A549 (cell line): ENCODE measurements at regions not wholly inside any gene's neighbourhood (a gene's known extent, or its start where the extent isn't known, plus 50 kb on each side); places are given as distances from the start of the nearest gene placed in this dataset.

Source experiments
- ATAC-seq, 2 experiments: fragments of 200-7000 bp in 1 of 2; fragments of >200 bp in 1 of 2; cut with Nextera tagmentation in 1 of 2; cut with Tn5 transposase in 1 of 2; 3 replicates each; pipeline versions ENCODE4 v1.8.0 to v1.9.1; 2018 to 2020; ENCODE audit warnings: mild to moderate bottlenecking in 1 of 2, moderate library complexity in 1 of 2
- CTCF ChIA-PET: fragments of 300-600 bp; sonication (Branson Sonifier 250); formaldehyde crosslinking; extraction: SDS; loops from one replicate; lab custom pipeline; 2021; ENCODE audit warnings: antibody characterized with exemption, inconsistent platforms; lab: Yijun Ruan, JAX
- POLR2A ChIA-PET: fragments of 350-600 bp; formaldehyde crosslinking; extraction: SDS; loops from one replicate; lab custom pipeline; 2021; ENCODE audit warnings: antibody characterized with exemption, inconsistent platforms; lab: Yijun Ruan, JAX
- DNase-seq, 2 experiments: peaks; one replicate each; pipeline versions ENCODE4 v3.0.0 to v3.0.0-alpha.2; 2011 to 2016; ENCODE audit warnings: low read depth in 1 of 2, low spot score in 1 of 2
- FAIRE-seq: peaks from 2 replicates; lab custom pipeline; 2011; peaks lifted over from hg19 to GRCh38; lab: Jason Lieb, UNC
- H3K27ac ChIP-seq, 2 experiments: fragments of >200 bp; sonication (Bioruptor Twin); formaldehyde crosslinking; 3 replicates each; pipeline ENCODE4 v1.5.1; 2016 to 2017
- H3K4me1 ChIP-seq: fragments of >200 bp; sonication (Bioruptor Twin); formaldehyde crosslinking; 3 replicates; pipeline ENCODE4 v1.6.1; 2016
- H3K4me2 ChIP-seq: fragments of >200 bp; sonication (Bioruptor Twin); formaldehyde crosslinking; 3 replicates; pipeline ENCODE4 v1.6.1; 2016
- H3K4me3 ChIP-seq: fragments of >200 bp; sonication (Bioruptor Twin); formaldehyde crosslinking; 3 replicates; pipeline ENCODE4 v1.5.1; 2016
- H3K9me3 ChIP-seq: fragments of >200 bp; sonication (Bioruptor Twin); formaldehyde crosslinking; 3 replicates; pipeline ENCODE4 v1.6.1; 2016
- BCL3 ChIP-seq: fragments of >200 bp; sonication (Bioruptor Twin); formaldehyde crosslinking; IDR thresholded peaks from 3 replicates; pipeline ENCODE4 v1.6.1; 2016
- CHD4 ChIP-seq: fragments of 200-600 bp; sonication (generic); IDR thresholded peaks from 2 replicates; pipeline ENCODE4 v1.6.1; 2016; ENCODE audit warnings: antibody characterized with exemption, mild to moderate bottlenecking, borderline replicate concordance
- EHMT2 ChIP-seq: fragments of 200-600 bp; sonication (generic); IDR thresholded peaks from 2 replicates; pipeline ENCODE4 v1.6.1; 2016; ENCODE audit warnings: antibody characterized with exemption, low read depth, mild to moderate bottlenecking, moderate library complexity
- HDAC2 ChIP-seq: fragments of 200-600 bp; sonication (generic); IDR thresholded peaks from 2 replicates; pipeline ENCODE4 v1.6.1; 2016
- HEYL ChIP-seq: fragments of 250-450 bp; sonication (Bioruptor Pico); IDR thresholded peaks from 2 replicates; pipeline ENCODE4 v1.8.0; 2021; ENCODE audit warnings: mild to moderate bottlenecking, moderate library complexity
- JUN ChIP-seq, 2 experiments: fragments of >200 bp; sonication (Bioruptor Twin); formaldehyde crosslinking; IDR thresholded peaks; 2 replicates in 1 of 2; 3 replicates in 1 of 2; pipeline ENCODE4 v1.6.1; 2016 to 2017
- MAX ChIP-seq: IDR thresholded peaks from 2 replicates; pipeline ENCODE4 v1.6.1; 2012
- PBX3 ChIP-seq: IDR thresholded peaks from 2 replicates; pipeline ENCODE4 v1.6.1; 2012
- POLR2AphosphoS2 ChIP-seq: conservative IDR thresholded peaks from 2 replicates; pipeline ENCODE4 v1.6.1; 2012; ENCODE audit warnings: low read length, improper control_type of control experiment, inconsistent platforms
- RAD21 ChIP-seq, 2 experiments: fragments of >200 bp in 1 of 2; sonication (Bioruptor Twin) in 1 of 2; formaldehyde crosslinking in 1 of 2; IDR thresholded peaks in 1 of 2; conservative IDR thresholded peaks in 1 of 2; 2 replicates in 1 of 2; 3 replicates in 1 of 2; pipeline ENCODE4 v1.6.1; 2012 to 2018; ENCODE audit warnings: inconsistent platforms in 1 of 2
- RCOR1 ChIP-seq: fragments of 150-350 bp; IDR thresholded peaks from 2 replicates; pipeline ENCODE4 v1.6.1; 2014; ENCODE audit warnings: antibody characterized with exemption, low read length, low read depth
- REST ChIP-seq: fragments of 200-600 bp; sonication (generic); IDR thresholded peaks from 2 replicates; pipeline ENCODE4 v1.6.1; 2016; ENCODE audit warnings: antibody characterized with exemption, mild to moderate bottlenecking, moderate library complexity
- RFX5 ChIP-seq: fragments of 450-650 bp; IDR thresholded peaks from 2 replicates; pipeline ENCODE4 v1.7.1; 2014; ENCODE audit warnings: antibody characterized with exemption, mild to moderate bottlenecking, moderate library complexity
- RNF2 ChIP-seq: fragments of 200-600 bp; sonication (generic); IDR thresholded peaks from 2 replicates; pipeline ENCODE4 v1.6.1; 2016; ENCODE audit warnings: low read depth, mild to moderate bottlenecking, antibody characterized with exemption, moderate library complexity, borderline replicate concordance
- SMC3 ChIP-seq: fragments of >200 bp; sonication (Bioruptor Twin); formaldehyde crosslinking; IDR thresholded peaks from 3 replicates; pipeline ENCODE4 v1.6.1; 2018; ENCODE audit warnings: inconsistent platforms
- ZFP36 ChIP-seq: fragments of 450-650 bp; IDR thresholded peaks from 2 replicates; pipeline ENCODE4 v1.6.1; 2014; ENCODE audit warnings: borderline replicate concordance; ENCODE audit not compliant: partially characterized antibody
- ZSCAN20 ChIP-seq: fragments of 250-450 bp; sonication (Bioruptor Pico); IDR thresholded peaks from 2 replicates; pipeline ENCODE4 v1.8.0; 2022; ENCODE audit warnings: mild to moderate bottlenecking, moderate library complexity
- WGBS: methylation state at CpG from one replicate; pipeline ENCODE4 v1.1.6; 2017; ENCODE audit errors: missing lambda C conversion rate; 5-methylcytosine and 5-hydroxymethylcytosine counted together
- TF ChIP-seq, protein P1 (sequence below): fragments of >200 bp; sonication (Bioruptor Twin); formaldehyde crosslinking; IDR thresholded peaks from 3 replicates; pipeline ENCODE4 v1.5.1; 2016

DNA sequence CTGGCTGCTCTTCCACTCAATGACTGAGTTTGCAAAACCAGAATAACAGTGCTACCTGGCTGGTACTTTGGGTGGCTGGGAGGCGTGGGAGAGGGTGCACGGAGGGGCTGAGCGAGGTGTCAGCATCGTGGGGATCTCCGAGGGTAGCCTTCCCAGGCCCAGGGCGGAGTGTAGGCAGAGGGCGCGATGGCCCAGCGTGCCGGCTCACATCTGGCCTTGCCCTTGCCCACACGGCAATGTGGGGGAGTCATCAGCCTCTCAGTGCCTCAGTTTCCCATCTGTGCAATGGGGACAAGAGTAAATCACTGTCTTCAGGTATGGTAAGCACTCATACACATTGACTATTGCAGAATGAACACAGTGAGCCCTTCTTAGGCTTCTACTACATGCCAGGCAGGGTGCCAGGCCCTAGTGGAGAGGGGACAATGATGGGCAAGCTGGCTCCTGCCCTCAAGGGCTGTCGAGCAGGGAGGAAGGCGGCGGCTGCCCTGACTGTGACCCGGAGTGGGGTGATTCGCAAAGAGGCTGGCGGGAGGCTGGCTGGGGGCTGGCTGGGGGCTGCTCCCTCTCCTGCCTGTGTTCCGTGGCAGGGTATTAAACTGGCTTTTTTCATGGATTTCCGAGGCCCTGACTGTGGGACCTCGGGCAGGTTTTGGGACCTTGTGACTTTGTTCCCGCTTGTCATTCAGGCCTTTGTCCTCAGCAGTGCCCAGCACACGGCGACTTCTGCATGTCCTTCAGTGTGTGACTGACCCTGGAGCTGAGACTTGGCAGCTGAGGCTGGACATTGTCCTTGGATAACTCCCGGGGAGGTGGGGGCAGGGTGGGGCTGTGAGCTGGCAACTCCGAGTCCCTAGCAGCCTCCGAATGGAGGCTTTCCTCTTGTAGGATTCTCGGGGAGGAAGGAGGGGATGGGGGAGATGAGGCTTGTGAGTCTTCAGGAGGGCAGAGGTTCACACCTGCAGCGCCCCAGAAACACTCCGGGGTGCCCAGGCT is 243.1 kb downstream of the SEC14L1 start:
- no peak overlapping the region for H3K4me3 ChIP-seq
- peak overlapping the region; percentile 5; the same call in 1 of the 3 replicates for H3K4me2 ChIP-seq
- FAIRE-seq (no peak), ATAC-seq (no peak), DNase-seq (no peak)
- no peak for TF ChIP-seq HEYL (CRISPR knock-in tag)
- TF ChIP-seq RCOR1: no peak
- TF ChIP-seq, protein P1, sequence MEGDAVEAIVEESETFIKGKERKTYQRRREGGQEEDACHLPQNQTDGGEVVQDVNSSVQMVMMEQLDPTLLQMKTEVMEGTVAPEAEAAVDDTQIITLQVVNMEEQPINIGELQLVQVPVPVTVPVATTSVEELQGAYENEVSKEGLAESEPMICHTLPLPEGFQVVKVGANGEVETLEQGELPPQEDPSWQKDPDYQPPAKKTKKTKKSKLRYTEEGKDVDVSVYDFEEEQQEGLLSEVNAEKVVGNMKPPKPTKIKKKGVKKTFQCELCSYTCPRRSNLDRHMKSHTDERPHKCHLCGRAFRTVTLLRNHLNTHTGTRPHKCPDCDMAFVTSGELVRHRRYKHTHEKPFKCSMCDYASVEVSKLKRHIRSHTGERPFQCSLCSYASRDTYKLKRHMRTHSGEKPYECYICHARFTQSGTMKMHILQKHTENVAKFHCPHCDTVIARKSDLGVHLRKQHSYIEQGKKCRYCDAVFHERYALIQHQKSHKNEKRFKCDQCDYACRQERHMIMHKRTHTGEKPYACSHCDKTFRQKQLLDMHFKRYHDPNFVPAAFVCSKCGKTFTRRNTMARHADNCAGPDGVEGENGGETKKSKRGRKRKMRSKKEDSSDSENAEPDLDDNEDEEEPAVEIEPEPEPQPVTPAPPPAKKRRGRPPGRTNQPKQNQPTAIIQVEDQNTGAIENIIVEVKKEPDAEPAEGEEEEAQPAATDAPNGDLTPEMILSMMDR: no peak
- TF ChIP-seq BCL3: no peak
- no peak for TF ChIP-seq EHMT2
- TF ChIP-seq PBX3: no peak
- TF ChIP-seq MAX: no peak
- TF ChIP-seq REST: no peak
- TF ChIP-seq JUN (IDR thresholded peaks at IDR 0.05): no peak
- no peak for TF ChIP-seq SMC3
- TF ChIP-seq RNF2: no peak
- no peak for TF ChIP-seq RFX5
- no peak for TF ChIP-seq ZFP36
- TF ChIP-seq HDAC2: no peak
- no peak for TF ChIP-seq ZSCAN20 (CRISPR knock-in tag)
- TF ChIP-seq POLR2AphosphoS2: no peak
- no peak for TF ChIP-seq RAD21 (conservative IDR thresholded peaks at IDR 0.05 in 1 of 2, IDR thresholded peaks at IDR 0.05 in 1 of 2)
- TF ChIP-seq CHD4: no peak
- H3K9me3 ChIP-seq: no peaks in the 10 kb centered on the region
- peak overlapping the region; percentile 6 to 61; a peak in 4 of 6 replicates for H3K27ac ChIP-seq
- H3K4me1 ChIP-seq: peaks cover 89% of the 10 kb centered on the region
- ChIA-PET CTCF (interaction anchor here (0.6 to 1.8 kb wide), 2 partner anchors 52 to 111 kb away, joined by 3 to 5 read pairs; no protein-coding TSS in a partner anchor), POLR2A (no interaction called here)
- 83% methylated on average over 28 of the region's 29 CpGs for WGBS
